Loucy (cell line): ENCODE measurements at regions not wholly inside any gene's neighbourhood (a gene's known extent, or its start where the extent isn't known, plus 50 kb on each side); places are given as distances from the start of the nearest gene placed in this dataset.

Experiments
- CTCF ChIP-seq: fragments of 200-600 bp; sonication (generic); conservative IDR thresholded peaks from 2 replicates; pipeline ENCODE4 v1.5.1; 2014; ENCODE audit warnings: mild to moderate bottlenecking, antibody characterized with exemption, low read length
- EZH2phosphoT487 ChIP-seq: fragments of 200-600 bp; IDR thresholded peaks from 2 replicates; pipeline ENCODE4 v1.6.1; 2018; ENCODE audit warnings: antibody characterized with exemption, mild to moderate bottlenecking, moderate library complexity, borderline replicate concordance

GRCh38 chr21:31480228-31480627 is 136.2 kb upstream of the TIAM1 start:
- no peak for TF ChIP-seq CTCF
- no peak for TF ChIP-seq EZH2phosphoT487
